ENCODE measurements at regions not wholly inside any gene's neighbourhood (a gene's known extent, or its start where the extent isn't known, plus 50 kb on each side); places are given as distances from the start of the nearest gene placed in this dataset.

DNA sequence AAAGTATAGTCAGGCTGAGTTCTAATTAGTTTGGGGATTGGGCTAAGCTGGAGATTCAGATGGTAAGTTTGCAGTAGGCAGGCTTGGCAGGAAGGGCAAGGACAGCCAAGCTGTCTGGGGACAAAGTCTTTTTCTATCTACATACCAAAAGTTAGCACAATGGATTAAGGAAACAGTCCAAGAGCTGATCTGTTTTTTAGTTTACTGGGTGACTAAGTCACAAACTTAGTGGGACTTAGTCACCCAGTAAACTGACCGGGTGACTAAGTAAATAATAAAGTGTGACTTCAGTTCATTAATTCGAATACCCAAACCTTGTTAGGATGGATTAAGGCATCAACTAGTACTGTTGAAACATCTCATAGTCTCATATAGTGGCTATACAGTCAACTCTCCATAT lies 1386.0 kb upstream of the CELF4 start:
- DNase-seq (ENCODE audit: low read depth, low spot score), result no peak

DNA sequence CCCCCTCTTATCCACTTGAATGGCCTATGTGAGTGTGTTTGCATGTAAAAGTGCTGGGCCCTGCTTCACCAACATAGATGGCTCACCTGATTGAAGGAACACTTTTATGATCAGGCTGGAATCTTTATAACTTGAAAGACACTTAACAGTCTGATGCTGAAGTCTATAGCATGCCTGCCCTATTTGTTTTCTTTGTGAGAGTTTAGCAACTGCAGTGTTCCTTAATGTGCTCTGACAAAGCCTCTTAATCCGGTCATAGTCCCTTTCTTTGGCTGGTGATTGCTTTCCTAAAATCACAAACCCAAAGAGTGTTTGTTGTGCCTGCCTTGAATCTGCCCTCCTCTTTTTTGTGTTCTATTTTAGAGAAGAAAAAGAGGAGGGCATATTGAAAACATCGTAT lies 1382.8 kb upstream of the CELF4 start:
- no peak for DNase-seq (ENCODE audit: low read depth, low spot score)

- no peak for DNase-seq (ENCODE audit: low read depth, low spot score)
These were observed 1378.9 kb upstream of the CELF4 start for GRCh38 chr18:38944446-38945024.

GRCh38 chr18:38941711-38942561 lies 1376.3 kb upstream of the CELF4 start:
- no peak for DNase-seq (ENCODE audit: low read depth, low spot score)

DNA sequence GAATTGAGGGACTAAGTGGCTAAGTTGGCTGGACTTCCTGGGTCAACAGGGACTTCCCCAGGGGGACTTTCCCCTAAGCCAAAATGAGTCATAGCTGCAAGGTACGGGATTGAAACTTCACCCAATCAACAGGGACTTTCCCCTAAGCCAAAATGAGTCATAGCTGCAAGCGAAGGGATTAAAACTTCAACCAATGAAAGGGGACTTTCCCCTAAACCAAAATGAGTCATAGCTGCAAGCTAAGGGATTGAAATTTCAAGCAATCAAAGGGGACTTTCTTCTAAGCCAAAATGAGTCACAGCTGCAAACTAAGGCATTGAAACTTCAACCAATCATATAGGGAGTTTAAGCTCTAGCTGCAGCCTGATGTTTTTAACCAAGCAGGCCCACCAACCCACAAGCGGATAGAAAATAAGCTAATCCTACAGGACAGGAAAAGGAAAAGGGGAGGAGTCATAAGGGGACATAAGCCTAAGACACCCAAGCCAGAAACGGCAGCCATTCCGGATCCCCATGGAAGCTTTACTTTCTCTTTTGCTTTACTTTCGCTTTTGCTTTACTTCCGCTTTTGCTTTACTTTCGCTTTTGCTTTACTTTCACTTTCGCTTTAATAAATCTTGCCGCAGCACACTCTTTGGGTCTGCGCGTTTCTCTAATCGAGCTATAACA lies 1375.4 kb upstream of the CELF4 start:
- DNase-seq (ENCODE audit: low read depth, low spot score), result no peak

DNA sequence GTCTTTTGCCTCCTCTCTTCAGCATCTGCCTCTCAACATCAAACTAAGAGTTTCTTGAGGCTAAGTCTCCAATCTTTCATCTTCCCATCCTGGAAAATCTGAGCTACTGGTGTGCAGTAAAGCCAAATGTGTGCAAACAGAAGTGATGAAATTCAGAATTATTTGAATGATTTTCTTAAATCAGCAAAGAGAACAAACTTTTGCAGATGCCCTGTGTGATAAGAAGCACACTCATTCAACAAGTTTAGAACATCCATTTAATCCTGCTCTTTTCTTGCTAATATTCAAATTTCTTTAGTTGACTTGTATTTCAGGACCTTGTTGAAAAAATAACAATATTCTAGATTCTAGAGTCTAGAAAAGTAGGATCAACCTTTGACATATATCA lies 1374.9 kb upstream of the CELF4 start:
- no peak for DNase-seq (ENCODE audit: low read depth, low spot score)

- no peak for DNase-seq (ENCODE audit: low read depth, low spot score)
These were observed 1368.4 kb upstream of the CELF4 start for GRCh38 chr18:38933910-38934510.

DNA sequence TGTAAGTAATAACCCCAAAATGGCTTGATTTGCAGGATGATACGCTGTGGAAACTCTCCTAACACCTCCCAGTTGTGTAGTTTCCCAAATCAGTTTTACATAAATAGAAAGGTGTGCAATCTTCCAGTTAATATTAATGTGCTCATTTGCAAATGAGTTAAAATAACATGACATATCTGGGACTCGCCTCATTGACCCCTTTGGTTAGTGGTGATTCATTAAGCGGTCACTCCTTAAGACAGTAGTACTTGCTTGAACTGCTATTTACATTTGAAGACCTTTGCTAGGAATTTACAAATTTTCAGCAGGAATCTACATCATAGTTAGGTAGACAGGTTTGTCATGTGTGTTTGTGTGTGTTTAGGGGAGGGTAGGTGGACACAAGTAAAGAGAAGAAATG lies 1367.7 kb upstream of the CELF4 start:
- no peak for DNase-seq (ENCODE audit: low read depth, low spot score)

- DNase-seq (ENCODE audit: low read depth, low spot score), result no peak
These were observed 1367.2 kb upstream of the CELF4 start for GRCh38 chr18:38932752-38933151.

DNA sequence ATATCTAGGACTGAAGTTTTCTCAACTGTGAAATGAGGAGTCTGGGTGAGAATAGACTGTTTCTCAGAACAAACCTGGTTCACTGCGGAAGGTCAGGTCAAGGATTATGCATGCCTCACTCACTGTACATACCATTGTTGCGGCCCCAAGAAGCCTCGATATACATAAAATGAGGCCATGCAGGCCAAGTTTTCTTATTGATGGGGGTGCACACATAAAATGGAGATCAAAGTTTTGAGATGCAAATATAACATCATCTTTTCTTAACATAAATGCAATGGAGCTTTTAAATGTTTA lies 1366.1 kb upstream of the CELF4 start:
- no peak for DNase-seq (ENCODE audit: low read depth, low spot score)

GRCh38 chr18:38930881-38931753 lies 1365.5 kb upstream of the CELF4 start:
- no peak for DNase-seq (ENCODE audit: low read depth, low spot score)

GRCh38 chr18:38923540-38923939 lies 1357.9 kb upstream of the CELF4 start:
- DNase-seq (ENCODE audit: low read depth, low spot score), result no peak

GRCh38 chr18:38923126-38923525 lies 1357.5 kb upstream of the CELF4 start:
- DNase-seq (ENCODE audit: low read depth, low spot score), result no peak

DNA sequence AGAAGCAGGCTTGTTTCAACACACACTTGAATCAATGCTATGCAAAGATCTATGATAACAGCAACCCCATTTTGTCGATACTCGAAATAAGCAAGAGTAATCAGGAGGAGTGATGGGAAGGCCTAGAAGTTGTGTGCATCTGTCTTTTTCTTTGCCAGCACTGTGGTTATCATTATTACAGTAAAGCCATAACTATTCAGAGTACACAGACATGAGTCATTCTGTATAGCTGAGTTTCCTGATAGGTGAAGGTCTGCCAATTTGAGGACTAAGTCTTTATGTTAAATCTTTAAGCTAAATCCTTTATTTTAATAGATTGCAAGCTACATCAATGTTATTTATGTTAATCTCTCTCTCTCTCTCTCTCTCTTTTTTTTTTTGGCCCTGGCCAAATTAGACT lies 1344.4 kb upstream of the CELF4 start:
- DNase-seq (ENCODE audit: low read depth, low spot score), result no peak

DNA sequence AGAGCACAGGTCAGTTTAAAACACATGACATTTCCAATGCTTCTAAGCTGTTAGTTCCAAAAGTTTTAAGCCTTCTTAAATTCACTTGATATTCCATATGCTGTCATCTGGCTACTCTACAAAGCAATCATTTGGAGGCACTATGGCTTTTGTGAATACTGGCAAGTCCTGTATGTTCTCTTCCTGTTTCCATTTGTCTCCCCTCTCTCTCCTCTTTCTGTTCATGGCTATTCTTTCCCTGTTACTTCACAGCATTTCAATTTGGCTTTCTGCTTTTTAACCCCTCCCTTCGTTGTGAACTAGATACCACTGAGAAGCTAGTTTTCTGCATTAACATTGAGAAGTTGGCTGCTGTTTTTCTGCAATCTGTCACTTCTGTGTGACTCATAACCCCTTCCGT lies 1337.2 kb upstream of the CELF4 start:
- no peak for DNase-seq (ENCODE audit: low read depth, low spot score)

DNA sequence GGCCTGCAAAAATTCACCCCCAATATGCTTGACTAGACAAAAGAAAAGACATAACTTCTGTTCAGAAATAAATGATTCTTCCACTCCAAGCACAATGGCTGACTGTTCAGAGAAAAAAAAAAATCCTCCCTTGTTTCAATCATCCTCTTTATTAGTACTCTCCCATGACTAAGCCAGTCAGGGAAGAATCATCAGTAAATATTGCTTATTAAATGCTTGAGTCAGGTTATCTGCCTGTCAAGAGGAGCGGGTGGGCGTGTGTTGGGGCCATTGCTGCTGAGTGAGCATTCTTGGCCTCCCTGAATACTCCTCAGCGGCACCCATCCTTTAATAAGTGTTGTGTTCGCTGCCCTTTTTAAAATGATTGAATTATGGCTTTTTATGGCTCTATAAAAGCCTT lies 1334.8 kb upstream of the CELF4 start:
- no peak for DNase-seq (ENCODE audit: low read depth, low spot score)

GRCh38 chr18:38900031-38900430 lies 1334.4 kb upstream of the CELF4 start:
- no peak for DNase-seq (ENCODE audit: low read depth, low spot score)

- no peak for DNase-seq (ENCODE audit: low read depth, low spot score)
These were observed 1333.7 kb upstream of the CELF4 start for GRCh38 chr18:38899252-38899651.

DNA sequence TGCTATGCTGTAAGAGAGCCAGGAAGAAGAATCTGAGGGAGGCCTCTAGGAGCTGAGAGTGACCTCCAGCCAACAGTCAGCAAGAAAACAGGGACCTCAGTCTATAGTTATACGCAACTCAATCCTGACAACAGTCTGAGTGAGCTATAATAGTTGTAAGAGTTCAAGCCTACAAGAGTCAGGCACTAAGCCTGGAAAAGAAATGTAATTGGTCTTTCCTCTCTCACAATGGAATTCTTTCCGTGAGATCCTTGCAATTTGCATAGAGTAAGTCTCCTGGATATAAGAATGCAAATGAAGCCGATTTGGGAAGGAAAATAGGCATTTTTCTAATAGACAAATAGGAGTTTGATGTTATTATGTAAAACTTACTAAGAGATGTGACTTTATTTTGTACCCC lies 1332.6 kb upstream of the CELF4 start:
- DNase-seq (ENCODE audit: low read depth, low spot score), result no peak

DNA sequence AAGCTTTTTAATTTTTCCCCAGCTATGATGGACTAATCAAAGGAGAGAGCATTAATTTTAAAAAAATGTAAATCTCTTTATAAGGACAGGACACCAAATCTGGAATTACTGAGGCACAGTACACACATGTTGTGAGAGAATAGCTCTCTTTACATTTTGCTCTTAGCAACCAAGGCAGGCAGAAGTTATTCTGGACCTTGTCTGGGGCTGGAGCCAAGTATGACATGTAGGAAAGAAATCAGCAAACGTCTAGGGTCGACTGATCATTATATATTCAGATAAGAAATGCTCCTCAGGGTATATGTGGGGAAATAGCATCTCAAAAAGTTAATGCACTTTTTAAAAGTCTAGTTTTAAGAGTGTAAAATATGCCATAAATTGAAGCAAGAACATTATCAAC lies 1330.0 kb upstream of the CELF4 start:
- DNase-seq (ENCODE audit: low read depth, low spot score), result no peak

GRCh38 chr18:38887671-38888020 lies 1322.0 kb upstream of the CELF4 start:
- no peak for DNase-seq (ENCODE audit: low read depth, low spot score)
